ENCODE measurements at regions not wholly inside any gene's neighbourhood (a gene's known extent, or its start where the extent isn't known, plus 50 kb on each side); places are given as distances from the start of the nearest gene placed in this dataset.
"Not testable (repeated sequence)": the region's sequence is repeated elsewhere in the genome, so short reads cannot be mapped to it uniquely, and the experiment has no call there.

- no peak for FAIRE-seq
- no peaks in the 10 kb centered on the region for H3K27me3 ChIP-seq (ENCODE audit: control insufficient read depth, insufficient read depth, low read length)
- no peak for DNase-seq (ENCODE audit: low read depth)
- no peak for TF ChIP-seq CTCF (IDR thresholded peaks at IDR 0.05; ENCODE audit: insufficient read depth, low read length, severe bottlenecking)
- no peak overlapping the region for H3K4me3 ChIP-seq (ENCODE audit: low read depth, low read length)
- H3K36me3 ChIP-seq (ENCODE audit: control insufficient read depth, insufficient read depth, low read length), result no peaks in the 10 kb centered on the region
Observed at GRCh38 chr4:173651651-173652282, 121.7 kb upstream of the HAND2 start.

DNA sequence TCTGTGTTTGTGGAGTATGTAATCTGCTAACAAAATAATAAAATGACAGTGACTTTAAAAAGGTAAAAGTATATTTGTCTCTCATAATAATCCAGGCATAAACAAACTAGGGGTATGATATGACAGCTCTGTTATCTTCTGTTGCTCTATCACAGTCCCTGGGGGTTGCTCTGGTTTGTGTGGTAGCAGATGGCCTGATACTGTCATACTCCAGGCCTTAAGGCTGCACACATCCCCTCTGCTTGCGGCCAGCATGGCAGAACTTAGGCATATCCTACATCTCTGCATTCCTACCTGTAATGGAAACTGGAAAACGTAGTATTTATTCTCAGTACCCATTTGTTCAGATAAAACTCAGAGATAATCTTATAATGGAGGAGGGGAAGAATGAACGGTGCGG is 117.9 kb upstream of the HAND2 start:
- no peak for FAIRE-seq
- no peak for TF ChIP-seq CTCF (IDR thresholded peaks at IDR 0.05; ENCODE audit: insufficient read depth, low read length, severe bottlenecking)
- no peak for DNase-seq (ENCODE audit: low read depth)
- H3K27me3 ChIP-seq (ENCODE audit: control insufficient read depth, insufficient read depth, low read length), result no peaks in the 10 kb centered on the region
- H3K36me3 ChIP-seq (ENCODE audit: control insufficient read depth, insufficient read depth, low read length), result no peaks in the 10 kb centered on the region
- no peak overlapping the region for H3K4me3 ChIP-seq (ENCODE audit: low read depth, low read length)

- no peak overlapping the region for H3K4me3 ChIP-seq (ENCODE audit: low read depth, low read length)
- H3K36me3 ChIP-seq (ENCODE audit: control insufficient read depth, insufficient read depth, low read length), result no peaks in the 10 kb centered on the region
- no peak for TF ChIP-seq CTCF (IDR thresholded peaks at IDR 0.05; ENCODE audit: insufficient read depth, low read length, severe bottlenecking)
- FAIRE-seq (no peak), DNase-seq (ENCODE audit: low read depth) (no peak)
- H3K27me3 ChIP-seq (ENCODE audit: control insufficient read depth, insufficient read depth, low read length), result no peaks in the 10 kb centered on the region
Observed at GRCh38 chr4:173642509-173642908, 112.5 kb upstream of the HAND2 start.

- no peaks in the 10 kb centered on the region for H3K36me3 ChIP-seq (ENCODE audit: control insufficient read depth, insufficient read depth, low read length)
- TF ChIP-seq CTCF (IDR thresholded peaks at IDR 0.05; ENCODE audit: insufficient read depth, low read length, severe bottlenecking), result no peak
- no peak overlapping the region for H3K4me3 ChIP-seq (ENCODE audit: low read depth, low read length)
- DNase-seq (ENCODE audit: low read depth) (no peak), FAIRE-seq (no peak)
- H3K27me3 ChIP-seq (ENCODE audit: control insufficient read depth, insufficient read depth, low read length), result no peaks in the 10 kb centered on the region
Observed at GRCh38 chr4:173635395-173635794, 105.4 kb upstream of the HAND2 start.

GRCh38 chr4:173626277-173626676 is 96.2 kb upstream of the HAND2 start:
- DNase-seq (ENCODE audit: low read depth) (no peak), FAIRE-seq (no peak)
- Histone ChIP-seq H3K27me3 (ENCODE audit: control insufficient read depth, insufficient read depth, low read length) (no peaks in the 10 kb centered on the region), H3K4me3 (ENCODE audit: low read depth, low read length) (no peak overlapping the region), H3K36me3 (ENCODE audit: control insufficient read depth, insufficient read depth, low read length) (no peaks in the 10 kb centered on the region)
- TF ChIP-seq CTCF (IDR thresholded peaks at IDR 0.05; ENCODE audit: insufficient read depth, low read length, severe bottlenecking), result no peak

GRCh38 chr4:173618648-173619047 is 88.6 kb upstream of the HAND2 start:
- not testable (repeated sequence) for H3K27me3 ChIP-seq (ENCODE audit: control insufficient read depth, insufficient read depth, low read length); H3K4me3 ChIP-seq (ENCODE audit: low read depth, low read length); FAIRE-seq; DNase-seq (ENCODE audit: low read depth); H3K36me3 ChIP-seq (ENCODE audit: control insufficient read depth, insufficient read depth, low read length)

Data from bronchial epithelial cell (primary cell).